CD4-positive, alpha-beta T cell treated with Interleukin-2 at 100 ng/mL for 4 hours (primary cell): ENCODE measurements at regions not wholly inside any gene's neighbourhood (a gene's known extent, or its start where the extent isn't known, plus 50 kb on each side); places are given as distances from the start of the nearest gene placed in this dataset.

ENCODE experiments used
- DNase-seq: peaks from one replicate; pipeline ENCODE4 v3.0.0-alpha.2; 2020; ENCODE audit warnings: low spot score

DNA sequence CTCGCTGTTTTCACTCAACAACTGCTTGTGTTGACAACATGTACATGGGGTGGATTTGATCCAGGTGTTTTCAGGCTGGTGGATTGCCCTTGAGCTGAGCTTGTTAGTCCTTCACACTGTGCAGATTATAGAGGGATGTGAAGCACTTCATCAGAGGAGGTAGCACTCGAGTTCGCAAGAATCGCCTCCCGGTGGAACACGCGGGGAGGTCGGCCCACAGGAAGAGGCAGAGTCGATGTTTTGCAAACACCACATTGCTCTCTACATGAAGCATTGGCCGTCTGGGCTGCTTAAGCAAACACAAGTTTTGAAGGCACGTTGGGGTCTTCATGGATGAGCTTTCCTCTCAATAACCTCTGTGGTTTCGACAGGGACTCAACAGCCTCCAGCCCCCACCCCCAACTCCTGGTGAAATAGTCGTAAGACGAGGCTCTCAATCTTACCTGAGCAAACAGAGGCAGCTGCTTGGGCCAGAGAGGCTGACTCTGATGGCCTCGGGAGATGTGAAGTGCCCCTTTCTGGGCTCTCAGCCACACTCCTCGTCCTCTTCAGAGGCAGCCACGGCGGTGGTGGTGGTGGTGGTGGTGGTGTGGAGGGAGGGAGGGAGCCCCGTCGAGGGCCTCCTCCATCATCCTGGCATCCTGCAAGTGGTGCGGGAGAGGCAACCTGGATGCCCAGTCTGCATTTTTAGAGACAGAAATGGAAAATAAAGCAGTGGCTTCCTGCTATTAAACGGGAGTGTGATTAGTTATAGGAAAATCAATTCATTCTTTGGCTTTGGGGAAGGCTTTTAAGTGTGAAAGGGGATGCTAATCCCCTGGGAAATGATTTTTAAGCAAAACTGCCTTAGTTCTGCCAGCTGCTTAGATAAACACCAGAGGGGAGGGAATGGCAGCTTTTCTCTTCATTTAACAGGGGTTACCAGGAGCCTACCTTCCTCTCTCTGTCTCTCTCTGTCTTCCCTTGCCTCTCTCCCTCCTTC lies 552.5 kb upstream of the EEF2KMT start:
- no peak for DNase-seq

DNA sequence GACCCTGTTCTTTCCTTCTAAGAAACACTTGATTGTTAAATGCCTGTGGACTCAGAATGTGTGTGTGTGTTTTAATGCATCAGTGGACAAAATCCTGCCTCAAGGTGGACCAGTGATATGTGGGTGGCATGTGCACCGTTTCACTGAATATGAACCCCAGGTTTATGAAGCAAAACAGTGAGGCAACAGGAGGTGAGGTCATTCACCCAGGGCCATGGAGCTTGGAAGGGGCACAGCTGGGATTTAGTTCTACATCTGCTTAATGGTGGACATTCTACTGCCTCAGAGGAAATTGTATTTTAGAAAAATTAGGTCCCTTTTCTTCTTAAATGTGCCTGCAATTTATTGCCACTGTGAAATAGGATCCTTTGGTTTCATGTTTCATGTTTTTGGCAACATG lies 549.5 kb upstream of the EEF2KMT start:
- no peak for DNase-seq

DNA sequence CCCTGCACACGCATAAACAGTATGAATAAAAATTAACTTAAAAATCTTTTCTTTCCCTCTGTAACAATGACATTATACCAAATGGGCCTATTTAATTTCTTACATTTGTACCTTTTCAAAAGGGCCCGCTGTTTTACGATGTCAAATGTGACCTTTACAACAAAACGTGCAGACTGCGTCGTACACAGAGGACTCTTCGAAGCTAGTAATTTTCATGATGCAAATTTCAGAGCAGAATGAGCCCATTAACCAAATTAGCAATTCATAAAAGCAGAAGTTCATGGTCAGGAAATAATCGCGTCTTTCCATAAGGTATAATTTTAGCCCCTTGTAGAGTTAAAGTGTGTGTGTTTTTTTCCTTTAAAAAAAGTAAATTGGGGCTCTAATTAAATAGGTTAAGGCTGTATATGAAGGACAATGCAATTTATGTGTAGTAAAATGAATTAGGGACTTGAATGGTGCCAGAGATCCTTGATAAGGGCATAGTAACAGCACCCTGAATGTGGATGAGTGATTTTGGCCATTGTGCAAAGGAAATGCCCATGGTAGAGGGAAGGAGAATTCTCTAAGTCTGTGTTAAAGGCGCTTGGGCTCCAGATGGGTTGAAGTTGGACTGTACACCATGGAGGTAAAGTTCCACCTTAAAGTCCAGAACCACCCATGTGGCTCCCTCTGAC lies 546.4 kb upstream of the EEF2KMT start:
- no peak for DNase-seq

DNA sequence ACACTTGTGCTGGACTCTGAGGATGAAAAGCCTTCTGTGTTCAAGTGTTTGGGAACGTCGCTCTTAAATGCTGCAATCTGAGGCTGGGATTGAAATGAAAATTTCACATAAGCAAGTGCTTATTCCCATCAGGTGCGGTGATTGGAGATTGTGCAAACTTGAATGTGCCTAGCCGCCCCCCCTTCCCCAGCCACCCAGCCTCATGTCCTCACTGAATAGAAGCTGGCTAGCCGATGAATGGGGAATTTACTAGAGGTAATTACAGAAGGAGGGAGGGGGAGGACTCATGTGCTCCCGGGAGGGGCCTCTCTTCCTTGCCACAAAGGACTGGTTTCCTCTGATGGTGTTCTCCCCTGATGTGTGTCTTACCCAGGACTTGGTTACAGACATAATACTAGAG lies 544.8 kb upstream of the EEF2KMT start:
- DNase-seq, result no peak

DNA sequence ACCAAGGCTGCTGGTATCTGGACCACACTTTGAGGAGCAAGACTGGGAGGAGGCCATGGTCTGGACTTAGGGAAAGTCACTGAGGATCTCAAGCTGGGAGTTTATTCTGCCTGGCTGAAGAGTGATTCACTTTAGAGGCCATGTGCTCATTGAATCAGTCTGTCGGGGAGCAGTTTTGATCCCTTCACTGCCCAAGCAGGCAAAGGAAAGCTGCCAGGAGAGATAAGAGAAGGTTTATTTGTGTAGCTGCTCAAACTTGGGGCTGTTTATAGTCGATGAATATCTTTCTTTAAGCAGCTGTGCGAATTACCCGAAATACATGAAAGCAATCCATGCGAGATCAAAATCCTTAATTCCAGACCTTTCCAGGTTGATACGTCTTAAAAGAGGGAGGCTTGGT lies 544.4 kb upstream of the EEF2KMT start:
- DNase-seq, result no peak

DNA sequence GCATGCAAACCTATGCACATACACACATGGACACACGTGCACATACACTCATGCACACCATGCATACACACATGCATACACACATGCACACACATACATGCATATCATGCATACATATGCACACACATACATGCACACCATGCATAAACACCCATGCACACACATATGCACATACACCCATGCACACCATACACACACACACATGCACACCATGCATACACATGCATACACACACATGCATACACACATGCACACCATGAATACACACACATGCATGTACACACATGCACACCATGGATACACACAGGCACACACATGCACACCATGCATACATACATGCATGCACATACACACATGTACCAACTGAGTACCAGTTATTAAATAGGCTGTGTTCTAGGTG lies 543.3 kb upstream of the EEF2KMT start:
- no peak for DNase-seq

DNA sequence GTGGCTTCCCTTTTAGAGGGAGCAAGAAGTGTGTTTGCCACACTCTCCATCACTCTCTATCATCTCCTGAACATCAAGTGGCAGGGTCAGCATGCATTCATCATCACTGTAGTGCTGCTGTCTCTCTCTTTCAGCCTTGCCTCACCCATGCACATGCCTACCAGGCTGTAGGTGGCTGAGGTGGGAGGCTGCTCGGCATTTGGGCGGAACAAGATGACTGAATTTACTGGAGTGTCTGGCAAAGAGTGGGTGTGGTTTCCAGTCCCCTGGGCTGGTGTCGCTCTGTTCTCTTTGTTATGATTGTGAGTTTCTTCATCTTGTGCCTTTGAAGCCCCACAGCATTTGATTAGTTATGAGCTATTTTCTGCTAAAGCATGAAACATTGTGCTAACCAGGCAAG lies 541.9 kb upstream of the EEF2KMT start:
- no peak for DNase-seq

DNA sequence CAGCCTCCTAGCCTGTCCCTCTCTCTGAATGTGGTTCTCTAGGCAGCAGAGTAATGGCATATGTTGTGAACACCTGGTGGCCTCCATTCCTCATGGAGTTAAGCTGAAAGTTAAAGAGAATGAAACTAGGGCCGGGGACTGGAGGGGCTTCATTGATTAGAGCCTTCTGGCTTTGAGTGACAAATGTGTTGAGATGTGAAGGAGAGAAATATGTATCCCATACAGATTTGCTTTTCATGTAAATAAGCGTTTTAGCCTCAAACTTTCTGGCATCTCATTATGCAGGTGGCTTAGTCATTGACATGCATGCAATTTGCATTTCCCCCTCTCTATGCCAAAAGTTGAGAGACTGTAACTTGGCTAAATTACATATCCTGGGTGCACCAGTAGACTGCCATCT lies 537.7 kb upstream of the EEF2KMT start:
- DNase-seq, result no peak

DNA sequence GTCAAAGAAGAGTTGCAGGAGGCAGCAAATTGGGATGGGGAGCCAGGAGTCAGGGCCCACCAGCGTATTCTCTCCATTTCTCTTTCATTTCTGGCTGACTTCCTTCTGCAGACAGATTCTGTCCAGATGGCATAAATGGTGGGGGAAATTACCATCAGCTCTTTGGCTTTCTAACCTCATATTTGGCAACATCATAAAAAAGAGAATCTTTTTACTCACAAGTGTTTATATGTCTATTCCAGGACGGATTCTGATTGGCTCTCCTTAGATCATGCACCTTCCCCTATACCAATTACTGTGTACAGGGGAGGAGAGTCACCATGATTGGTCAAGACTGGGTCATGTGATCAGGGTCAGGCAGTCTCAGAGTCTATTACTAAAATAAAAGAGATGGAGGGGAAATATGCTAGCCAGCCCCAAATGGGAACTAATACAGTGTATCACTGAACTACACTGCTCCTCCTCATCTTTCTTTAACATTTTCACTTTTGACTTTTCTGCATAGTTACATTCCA lies 537.1 kb upstream of the EEF2KMT start:
- no peak for DNase-seq

DNA sequence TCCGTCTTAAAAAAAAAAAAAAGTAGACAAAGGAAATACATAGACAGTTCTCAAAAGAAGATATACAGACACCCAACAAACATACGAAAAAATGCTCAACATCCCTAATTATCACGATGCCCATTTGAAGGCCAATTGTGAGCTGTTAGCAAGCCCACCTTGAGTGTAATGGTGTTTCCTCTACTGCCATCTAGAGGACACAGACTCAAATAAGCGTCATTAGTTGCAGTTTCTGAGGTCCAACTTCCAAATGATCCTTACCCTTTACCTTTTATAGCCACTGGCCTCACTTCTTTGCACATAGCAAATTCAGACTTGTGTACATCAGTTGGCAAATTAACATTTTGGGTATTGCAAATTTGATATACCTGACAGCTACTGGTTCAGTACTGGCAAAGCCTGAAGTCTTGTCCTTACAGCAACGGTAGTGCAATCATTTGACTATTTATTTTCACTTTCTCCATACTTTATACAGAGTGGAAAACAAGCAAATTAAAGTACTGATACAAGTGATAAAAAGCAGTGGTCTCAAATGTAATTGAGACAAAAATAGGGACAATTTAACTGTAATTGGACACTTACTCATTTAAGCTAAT lies 536.3 kb upstream of the EEF2KMT start:
- DNase-seq, result no peak

DNA sequence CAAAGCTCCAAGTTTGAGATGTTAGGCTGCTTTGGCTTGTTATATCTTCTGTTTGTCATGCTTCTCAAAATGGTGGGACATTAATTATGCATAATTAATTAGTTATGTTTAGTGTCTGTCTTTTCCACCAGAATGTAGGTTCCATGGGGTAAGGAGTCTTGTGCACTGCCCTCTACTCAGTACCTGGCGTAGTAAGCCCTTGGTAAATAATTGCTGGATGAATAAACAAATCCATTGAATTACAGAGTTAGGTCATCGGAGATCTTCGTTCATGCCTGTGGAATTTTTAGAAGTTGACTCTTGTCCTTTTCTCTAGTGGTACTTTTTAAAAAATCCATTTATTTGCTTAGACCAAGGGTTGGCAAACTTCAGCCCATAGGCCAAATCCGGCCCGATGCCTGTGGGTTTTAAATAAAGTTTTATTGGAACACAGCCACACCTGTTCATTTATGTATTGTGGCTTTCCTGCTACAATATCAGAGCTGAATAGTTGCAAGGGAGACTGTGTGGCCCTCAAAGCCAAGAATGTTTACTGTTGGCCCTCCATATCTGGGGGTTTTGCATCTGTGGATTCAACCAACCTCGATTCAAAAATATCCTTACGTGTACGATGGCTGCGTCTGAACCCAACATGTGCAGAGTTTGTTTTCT lies 524.8 kb upstream of the EEF2KMT start:
- no peak for DNase-seq

DNA sequence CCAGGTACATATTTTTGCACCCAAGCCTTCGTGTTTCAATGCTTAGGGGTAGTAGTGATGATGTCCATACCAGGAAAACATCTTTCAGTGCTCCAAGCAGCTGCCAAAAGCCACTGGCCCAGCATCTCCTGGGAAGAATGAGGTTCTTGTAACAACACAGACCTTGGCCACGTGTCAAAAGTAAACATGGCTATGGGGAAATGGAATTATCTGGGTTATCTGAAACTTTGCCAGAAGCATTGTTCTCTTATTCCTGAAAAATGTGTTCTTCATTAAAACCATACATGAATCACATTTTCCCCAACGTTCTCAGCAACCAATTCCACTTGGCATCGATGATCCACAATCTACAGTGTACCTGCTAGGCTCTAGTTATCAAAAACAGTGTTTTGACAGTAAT lies 524.2 kb upstream of the EEF2KMT start:
- no peak for DNase-seq

DNA sequence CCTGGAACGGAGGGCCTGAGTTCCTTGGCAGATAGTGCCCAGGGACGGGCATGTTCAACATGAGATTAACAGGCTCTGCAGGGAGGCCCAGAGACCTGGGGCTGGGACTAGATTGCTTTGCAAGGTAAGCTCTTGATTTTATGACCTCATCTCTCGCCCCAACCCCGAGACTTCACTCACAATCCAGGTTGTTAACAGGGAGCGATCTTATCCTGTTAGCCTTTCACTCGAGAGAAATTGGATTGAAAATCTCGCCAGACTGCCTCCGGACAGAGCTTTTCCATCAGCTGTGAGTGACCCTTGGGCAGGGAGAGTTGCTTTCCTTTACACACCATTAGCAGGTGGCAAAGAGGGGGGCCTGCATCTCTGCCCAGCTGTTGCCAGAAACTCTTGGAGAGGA lies 521.7 kb upstream of the EEF2KMT start:
- DNase-seq, result no peak

DNA sequence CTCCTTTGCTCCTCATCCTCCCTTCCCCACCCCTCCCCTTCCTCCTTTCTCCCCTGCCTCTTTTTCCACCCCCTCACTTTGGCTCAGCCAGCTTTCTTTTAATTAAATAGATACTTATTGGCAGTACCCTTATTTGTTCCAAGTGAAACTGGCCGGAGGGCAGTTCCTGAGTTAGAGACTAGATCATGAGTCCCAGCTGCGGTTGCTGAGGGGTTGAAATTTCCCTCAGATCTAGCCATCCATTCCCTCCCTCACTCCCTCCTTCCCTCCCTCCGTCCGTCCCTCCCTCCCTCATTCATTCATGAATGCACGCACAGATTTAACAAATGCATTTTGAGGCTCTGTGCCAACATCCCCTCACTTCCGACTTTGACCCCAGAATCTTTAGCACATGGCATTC lies 519.2 kb upstream of the EEF2KMT start:
- no peak for DNase-seq

DNA sequence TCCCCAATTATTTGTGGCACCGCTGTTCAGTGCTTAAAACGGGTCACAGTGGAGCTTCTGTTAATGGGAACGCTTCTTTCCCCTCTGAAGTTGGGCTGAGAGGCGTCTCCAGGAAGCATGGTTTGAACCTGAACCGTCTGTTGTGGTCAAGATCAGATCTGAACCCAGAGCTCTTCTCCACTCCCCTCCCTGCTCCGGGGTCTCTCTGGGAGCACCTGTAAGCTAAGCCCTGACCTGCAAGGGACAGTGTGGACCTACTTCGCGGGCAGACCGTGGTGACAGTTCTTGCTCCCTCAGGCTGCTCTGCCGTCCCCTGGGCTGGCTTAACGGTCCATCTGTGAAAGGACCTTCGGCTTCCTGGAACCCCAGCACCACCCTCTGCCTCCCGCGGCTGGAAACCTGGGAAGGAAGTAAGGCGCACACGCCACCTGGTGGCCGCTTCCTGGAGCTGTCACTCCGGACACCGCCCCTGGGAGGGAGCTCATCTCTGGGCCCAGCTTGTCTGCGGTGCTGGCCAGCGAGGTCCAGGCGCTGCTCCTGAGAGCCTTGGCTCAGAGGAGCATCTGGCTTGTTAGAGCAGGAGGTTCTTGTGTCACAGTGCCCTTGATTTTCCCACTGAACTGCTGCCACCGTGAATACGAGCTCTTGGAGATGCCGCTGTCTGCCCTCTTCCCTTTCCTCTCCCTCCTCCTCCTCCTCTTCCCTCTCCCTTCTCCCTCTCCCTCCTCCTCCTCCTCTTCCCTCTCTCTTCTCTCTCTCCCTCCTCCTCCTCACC lies 518.5 kb upstream of the EEF2KMT start:
- no peak for DNase-seq

DNA sequence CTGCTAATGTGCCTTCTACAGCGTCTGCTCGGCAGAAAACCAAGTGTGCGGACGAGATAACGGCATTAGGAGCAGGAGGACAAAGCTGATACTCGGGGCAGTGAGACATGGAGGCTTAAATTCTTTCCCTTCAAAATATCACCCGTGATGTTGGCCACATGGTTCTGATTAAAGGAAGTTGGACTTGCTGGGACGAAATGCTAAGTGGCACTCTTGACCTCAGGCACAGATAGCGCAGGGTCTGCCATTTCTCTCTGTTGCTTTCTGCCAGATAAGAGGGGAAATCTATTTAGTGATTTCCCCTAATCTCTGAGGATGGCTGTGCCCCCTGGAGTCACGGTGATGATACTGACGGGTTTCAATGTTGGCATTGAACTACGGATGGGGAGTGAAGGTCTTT lies 509.6 kb upstream of the EEF2KMT start:
- no peak for DNase-seq

DNA sequence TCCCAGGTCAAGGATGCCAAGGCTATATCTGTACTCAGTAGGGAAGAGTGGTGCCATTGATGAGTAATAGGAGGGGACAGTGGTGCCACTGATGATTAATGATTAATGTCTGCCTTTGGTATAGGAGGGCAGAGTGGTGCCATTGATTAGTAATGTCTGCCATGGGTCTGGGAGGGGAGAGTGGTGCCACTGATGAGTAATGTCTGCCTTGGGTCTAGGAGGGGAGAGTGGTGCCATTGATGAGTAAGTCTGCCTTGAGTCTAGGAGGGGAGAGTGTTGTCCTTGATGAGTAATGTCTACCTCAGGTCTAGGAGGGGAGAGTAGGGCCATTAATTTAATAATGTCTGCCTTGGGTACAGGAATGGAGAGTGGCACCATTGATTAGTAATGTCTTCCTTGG lies 507.8 kb upstream of the EEF2KMT start:
- no peak for DNase-seq

DNA sequence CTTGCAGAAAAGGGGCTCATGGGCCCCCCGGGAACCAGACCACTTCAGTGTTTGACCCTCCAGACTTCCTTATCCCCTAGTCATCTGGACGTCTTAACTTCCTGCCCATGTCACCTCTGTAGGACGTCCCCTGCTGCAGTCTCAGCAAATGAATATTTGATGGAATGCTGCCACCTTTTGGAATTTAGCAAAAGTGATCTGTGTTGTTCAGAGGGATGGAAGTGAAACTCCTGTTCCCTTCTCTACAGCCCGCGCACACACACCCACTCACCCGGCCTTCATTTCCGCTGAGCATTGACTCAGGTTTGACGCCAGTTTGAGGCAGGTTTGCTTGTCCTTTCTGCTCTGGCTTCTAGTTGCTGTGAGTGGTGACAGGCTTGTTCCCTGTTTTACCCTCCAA lies 507.2 kb upstream of the EEF2KMT start:
- no peak for DNase-seq

DNA sequence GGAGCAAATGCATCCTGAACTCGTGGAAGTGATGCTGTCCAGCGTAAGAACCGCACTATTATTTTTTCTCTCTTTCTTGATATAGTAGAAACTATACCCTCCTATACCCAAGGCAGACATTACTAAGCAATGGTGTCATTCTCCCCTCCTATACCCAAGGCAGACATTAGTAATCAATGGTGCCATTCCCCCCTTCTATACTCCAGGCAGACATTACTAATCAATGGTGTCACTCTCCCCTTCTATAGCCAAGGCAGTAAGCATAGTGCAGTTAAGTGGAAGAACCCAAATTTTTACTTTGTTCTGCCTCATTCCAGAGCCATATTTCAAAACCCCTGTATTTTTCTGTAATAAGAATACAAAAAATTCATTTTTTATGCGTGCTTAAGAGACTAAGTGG lies 506.2 kb upstream of the EEF2KMT start:
- no peak for DNase-seq

DNA sequence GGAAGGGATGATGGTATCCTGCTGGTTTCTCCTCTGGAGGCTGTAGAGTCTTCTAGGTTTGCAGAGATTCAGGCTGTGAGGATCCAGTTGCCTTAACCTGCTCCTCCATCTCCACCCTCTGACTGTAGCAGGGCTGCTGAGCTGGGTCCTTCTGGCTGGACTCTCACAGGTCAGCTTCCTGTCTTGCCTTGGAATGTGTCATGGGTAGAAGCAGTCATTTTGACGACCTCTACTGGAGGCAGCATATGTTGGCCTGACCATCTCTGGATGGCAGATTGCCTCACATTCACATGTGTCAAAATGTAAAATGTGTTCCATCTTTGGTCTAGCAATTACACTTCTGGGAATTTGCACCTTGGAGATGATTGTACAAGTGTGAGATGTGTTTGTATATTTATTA lies 504.4 kb upstream of the EEF2KMT start:
- no peak for DNase-seq

DNA sequence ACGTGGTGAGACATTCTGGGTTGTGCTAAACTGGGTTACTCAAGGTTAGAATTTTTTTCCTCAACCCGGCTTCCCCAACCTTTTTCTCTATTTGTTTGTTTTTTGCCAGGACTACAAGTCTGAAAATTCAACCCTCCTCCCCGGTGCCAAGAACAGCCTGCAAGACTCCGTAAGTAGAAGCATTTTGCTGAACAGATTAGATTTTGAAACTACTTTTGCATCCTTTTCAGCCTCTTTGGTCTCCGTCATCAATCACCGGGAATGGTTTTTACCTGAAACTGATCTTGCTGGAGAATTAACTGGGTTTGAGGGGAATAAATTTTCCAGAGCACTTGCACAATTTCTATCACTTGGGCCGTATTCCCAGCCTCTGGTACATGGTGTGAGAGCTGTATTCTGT lies 501.2 kb upstream of the EEF2KMT start:
- no peak for DNase-seq

DNA sequence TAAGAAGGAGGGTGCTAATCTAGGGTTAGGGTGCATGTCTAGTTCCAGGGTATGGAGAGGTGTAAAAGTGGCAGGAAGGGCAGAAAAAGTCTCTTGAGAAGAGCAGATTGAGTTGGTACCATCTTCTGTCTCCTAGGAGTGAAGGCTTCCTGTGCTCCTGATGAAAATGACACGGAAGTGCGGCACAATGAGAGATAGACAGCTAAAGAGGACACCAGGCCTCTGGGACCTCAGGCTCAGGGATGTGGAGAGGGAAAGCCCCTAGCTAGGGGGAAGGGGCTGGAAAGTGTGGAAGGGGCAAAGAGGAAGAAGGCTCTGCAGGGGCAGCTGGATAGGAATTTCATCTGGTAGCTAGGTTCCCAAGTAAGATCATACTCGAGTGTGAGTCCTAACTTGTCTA lies 498.3 kb upstream of the EEF2KMT start:
- no peak for DNase-seq
